AG09309 (cell line): ENCODE measurements at regions not wholly inside any gene's neighbourhood (a gene's known extent, or its start where the extent isn't known, plus 50 kb on each side); places are given as distances from the start of the nearest gene placed in this dataset.
A peak's percentile ranks its signal among the peaks of the same experiment; 100 is the strongest.

Experiments used
- DNase-seq: peaks from one replicate; pipeline ENCODE4 v3.0.0-alpha.2; 2010; ENCODE audit warnings: low read depth
- H3K4me3 ChIP-seq: 2 replicates; pipeline ENCODE4 v1.5.1; 2011; ENCODE audit warnings: mild to moderate bottlenecking, low read depth, low read length, moderate library complexity; ENCODE audit not compliant: control insufficient read depth
- TF ChIP-seq, protein P1 (sequence below): IDR thresholded peaks from 2 replicates; pipeline ENCODE4 v1.5.1; 2011; ENCODE audit warnings: mild to moderate bottlenecking, low read depth, low read length, inconsistent platforms; ENCODE audit not compliant: insufficient read depth, control insufficient read depth; ENCODE audit errors: missing control alignments

DNA sequence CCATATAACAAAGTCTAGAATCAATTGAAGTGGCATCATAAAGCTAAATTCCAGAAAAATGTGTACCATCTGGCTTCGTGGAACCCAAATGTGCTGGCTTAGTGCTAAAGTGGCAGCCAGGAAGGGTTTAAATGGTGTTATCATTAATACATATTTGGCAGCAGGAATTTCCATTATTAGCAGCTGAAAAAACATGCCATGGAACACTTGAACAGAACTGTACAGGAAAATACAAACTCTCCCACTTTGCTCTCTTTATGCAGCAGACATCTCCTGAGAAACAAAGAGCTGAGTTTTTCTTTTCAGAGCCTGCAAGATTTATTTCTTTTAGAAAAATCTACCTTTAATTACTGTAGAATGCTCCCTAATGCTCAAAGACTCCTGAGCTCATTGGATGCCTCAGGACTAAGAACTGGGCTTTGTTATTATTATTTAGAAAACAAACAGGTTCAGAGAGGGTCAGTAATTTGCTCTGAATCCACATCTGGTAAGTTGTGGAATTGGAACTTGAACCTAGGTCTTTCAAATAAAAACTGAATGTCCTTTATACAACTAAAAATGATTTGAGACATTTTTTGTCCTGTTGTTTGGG lies 179.0 kb downstream of the LACC1 start:
- DNase-seq: no peak
- TF ChIP-seq, protein P1, sequence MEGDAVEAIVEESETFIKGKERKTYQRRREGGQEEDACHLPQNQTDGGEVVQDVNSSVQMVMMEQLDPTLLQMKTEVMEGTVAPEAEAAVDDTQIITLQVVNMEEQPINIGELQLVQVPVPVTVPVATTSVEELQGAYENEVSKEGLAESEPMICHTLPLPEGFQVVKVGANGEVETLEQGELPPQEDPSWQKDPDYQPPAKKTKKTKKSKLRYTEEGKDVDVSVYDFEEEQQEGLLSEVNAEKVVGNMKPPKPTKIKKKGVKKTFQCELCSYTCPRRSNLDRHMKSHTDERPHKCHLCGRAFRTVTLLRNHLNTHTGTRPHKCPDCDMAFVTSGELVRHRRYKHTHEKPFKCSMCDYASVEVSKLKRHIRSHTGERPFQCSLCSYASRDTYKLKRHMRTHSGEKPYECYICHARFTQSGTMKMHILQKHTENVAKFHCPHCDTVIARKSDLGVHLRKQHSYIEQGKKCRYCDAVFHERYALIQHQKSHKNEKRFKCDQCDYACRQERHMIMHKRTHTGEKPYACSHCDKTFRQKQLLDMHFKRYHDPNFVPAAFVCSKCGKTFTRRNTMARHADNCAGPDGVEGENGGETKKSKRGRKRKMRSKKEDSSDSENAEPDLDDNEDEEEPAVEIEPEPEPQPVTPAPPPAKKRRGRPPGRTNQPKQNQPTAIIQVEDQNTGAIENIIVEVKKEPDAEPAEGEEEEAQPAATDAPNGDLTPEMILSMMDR: no peak
- no peak overlapping the region for H3K4me3 ChIP-seq

DNA sequence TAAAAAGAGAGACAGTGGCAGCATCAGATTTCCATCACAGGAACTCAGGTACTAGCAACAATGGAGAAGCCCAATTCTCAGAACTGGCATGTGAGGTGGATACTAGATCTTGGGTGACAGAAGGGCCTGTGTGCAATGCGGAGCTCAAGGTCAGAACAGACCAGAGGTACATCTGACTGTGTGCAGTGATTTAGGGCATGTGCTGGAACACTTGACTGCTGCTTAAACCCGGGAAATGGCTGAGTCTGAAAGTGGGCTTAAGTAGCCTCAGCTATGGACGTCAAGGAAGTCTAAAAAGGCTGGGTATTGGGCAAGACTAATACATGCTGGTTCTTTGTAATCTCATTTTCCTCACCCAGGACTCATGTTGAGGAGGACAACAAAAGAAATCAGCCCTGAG lies 182.2 kb downstream of the LACC1 start:
- DNase-seq: no peak
- H3K4me3 ChIP-seq: no peak overlapping the region
- TF ChIP-seq, protein P1: no peak

DNA sequence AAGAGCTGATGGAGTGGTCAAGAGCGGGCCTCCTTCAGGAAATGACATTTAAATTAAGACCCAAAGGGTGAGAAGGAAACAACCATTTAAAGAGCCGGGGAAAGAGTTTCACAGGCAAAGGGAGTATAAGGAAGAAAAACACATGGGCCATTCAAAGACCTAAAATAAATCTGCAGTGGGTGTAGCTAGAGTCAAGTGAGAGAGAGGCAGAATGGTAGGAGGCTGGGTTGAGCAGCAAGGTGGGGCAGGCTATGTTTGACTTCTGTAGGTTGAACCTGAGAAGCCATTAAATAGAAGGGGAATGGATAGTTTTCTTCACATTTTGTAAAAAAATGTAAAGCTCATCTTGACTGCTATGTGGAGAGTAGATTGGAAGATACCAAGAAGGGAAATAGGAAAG lies 183.8 kb downstream of the LACC1 start:
- DNase-seq: no peak
- TF ChIP-seq, protein P1: no peak
- no peak overlapping the region for H3K4me3 ChIP-seq

DNA sequence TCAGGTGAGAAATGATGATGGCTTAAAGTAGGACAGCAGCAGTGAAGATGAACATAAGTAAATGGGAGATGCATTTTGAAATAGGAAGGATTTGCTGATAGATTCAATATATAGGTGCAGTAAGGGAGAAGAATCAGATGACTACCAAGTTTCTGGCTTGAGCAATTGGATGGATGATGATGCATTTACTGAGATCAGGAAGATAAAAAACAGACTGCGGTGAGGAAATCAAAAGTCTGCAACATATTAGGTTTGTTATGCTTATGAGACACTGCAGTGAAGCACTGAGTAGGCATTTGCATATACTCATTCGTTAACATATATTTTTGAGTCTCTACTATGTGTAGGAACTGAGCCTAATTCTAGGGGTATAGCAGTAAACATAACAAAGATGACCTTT lies 184.2 kb downstream of the LACC1 start:
- DNase-seq: no peak
- TF ChIP-seq, protein P1: no peak
- no peak overlapping the region for H3K4me3 ChIP-seq

DNA sequence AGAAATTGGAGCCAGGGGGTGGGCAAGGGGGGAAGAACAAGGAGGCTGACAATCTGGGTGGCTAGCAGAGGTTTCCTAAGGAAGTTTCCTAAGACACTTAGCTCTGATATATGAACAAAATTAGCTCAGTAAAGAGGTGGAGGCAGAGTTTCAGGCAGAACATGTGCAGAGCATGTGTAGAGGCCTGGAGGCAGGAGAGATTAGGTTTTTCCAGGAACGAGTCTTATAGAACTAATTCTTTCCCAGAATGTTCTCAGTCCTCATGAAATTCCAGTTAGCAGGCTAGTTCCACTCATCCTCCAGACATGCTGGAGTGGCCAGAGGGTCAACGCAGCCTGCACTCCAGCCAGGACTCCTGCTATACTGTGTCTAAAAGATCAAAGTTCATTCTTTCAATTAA lies 184.7 kb downstream of the LACC1 start:
- no peak for DNase-seq
- H3K4me3 ChIP-seq: no peak overlapping the region
- TF ChIP-seq, protein P1: no peak

DNA sequence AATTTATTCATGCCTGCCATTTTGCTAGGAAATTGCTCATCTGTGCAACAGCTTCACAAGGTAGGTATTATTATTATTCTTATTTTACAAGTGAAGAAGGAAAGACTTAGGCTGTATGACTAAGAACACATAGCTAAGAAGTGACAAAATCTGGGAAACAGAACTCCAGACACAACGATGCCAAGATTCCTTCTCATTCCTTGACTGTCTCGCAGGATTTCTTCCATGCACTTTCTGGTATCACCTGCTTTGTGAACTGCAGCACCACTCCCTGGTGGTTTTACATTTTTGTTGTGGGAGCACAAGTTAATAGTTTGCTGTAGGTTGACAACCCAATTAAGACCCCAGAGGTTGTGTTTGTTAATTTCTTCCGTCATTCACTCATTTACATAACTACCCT lies 188.5 kb downstream of the LACC1 start:
- TF ChIP-seq, protein P1: no peak
- peak; percentile 39 for DNase-seq
- H3K4me3 ChIP-seq: no peak overlapping the region

DNA sequence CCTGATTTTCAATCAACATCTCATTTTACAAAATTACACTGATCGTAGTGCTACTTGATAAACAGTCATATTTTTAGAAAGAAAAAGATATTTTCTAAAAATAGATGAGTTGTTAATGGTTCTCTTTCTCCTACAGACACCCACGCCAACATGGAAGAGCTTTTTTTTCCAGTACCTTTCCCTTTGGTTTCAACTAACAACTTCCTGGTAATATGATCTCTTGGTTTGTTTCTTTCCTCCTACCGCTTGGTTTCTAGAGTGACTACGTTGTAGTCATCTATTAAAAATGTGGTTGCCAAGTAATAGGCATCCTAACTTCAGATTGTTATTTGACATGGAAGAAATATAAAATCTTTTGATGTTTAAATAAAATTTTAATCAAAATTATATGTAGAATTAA lies 189.0 kb downstream of the LACC1 start:
- peak; percentile 47 for DNase-seq
- TF ChIP-seq, protein P1: no peak
- no peak overlapping the region for H3K4me3 ChIP-seq
